T-helper 2 cell (primary cell): ENCODE measurements at regions not wholly inside any gene's neighbourhood (a gene's known extent, or its start where the extent isn't known, plus 50 kb on each side); places are given as distances from the start of the nearest gene placed in this dataset.
"Not testable (repeated sequence)": the region's sequence is repeated elsewhere in the genome, so short reads cannot be mapped to it uniquely, and the experiment has no call there.

Experiments used
- DNase-seq, 5 experiments: peaks; one replicate each; pipeline versions ENCODE4 v3.0.0 to v3.0.0-alpha.2; 2012 to 2022

DNA sequence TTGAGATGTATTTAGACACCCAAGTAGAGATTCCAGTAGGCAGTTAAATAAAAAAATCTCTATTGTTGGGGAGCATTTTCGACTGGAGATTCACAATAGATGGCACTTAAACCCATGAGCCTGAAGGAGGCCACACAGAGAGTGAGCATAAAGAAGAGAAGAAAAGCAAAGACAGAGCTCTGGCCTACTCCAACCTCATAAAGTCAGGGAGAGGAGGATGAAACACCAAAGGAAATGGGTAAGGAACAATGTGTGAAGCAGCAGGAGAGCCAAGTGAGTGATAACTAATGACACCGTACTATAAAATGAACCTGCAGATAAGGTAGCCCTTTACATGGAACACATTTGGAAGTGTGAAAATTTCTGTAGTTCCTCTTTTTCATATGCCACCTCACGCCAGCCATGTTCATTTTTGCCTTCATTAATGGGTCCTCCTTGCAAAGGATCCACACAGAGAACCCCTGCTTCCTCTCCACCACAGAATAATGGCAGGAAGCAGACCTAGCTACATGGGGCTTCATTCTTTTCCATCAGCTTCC lies 150.0 kb upstream of the SYT10 start:
- DNase-seq: no peak

DNA sequence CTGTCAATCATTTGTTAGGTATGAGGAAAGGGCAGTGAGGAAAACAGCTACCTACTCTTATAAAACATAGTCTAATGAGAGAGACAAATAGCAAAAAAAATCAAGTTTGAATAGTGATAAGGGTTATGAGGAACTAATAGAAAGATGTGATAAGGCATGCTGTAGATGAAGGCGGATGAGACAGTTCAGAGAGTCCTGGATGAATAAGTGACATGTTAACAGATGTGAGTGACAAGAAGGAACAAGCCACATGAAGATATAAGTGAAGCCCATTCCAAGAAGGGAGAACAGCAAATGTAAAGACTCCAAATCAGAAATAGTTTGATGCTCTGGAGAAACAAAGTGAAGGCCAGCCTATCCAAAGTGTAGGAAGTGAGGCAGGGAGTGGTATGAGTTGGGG lies 154.1 kb upstream of the SYT10 start:
- DNase-seq: no peak

DNA sequence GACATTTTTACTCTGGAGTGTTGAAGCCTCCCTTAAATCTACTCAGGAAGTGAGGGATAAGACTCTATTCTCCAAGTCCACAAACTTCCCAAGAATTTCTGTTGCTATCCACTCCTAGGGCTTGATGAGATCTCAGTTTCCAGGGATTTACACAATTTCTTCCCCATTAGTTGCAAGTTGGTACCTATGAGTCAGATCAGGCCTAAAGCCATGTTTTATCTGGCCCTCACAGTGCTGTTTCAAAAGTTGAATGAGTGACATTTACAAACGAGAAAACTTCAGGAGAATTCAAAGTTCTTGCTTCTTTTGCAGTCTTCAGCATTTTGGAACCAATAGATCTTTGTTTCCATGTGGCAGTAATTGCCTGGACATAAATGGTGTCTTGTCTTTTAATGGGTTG lies 156.4 kb upstream of the SYT10 start:
- DNase-seq: no peak

DNA sequence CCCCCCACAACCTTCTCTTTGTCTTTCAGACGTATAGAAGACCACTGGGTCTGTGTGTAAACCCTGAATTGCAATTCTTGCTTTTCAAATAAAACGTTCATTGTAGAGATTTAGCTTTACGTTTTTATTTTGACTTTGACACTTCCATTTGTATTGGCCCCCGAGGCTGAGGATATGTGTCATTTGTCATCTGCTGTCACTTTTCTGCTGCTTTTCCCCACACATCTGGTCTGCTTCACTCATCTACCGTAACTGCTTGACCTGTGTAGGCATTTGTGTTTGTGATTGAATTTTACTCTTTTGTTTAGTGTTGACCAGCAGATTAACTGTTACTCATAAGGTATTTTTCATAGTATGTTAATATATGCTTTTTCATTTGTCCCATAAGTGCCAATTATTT lies 157.2 kb upstream of the SYT10 start:
- no peak for DNase-seq

DNA sequence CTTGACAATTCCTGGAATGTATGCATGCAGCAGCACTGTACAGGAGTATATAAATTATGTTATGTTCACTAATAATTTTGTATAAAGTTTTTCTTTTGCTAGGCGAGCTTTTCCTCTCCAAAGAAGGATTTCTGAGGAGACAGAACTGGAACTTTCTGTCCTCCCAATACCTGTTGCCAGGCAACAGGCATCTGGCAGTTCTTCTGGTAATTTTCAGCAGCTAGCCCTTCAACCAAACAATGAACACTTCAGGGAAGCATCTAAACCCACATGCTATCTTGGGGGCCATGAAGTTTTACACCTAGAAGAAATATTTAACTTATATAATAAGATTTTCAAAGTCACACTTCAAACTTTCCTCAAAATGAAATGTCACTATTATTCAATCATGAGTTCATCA lies 162.9 kb upstream of the SYT10 start:
- no peak for DNase-seq

DNA sequence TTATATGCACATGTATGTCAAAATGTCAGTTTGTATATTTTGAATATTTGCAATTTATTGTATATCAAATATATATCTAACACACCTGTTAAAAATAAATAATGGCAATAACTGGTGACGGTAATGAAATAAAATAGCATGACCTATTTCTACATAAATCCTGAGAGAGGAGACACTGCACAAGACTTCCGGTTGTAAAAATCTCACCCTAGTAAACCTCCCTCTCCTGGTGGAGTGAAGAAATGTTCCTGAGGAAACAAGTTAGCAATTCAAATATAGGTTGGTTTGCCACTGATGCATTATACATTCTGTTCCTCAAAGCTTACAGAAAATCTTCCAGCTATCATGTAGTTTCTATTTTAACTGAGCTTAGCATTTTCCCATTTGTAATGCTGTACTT lies 166.1 kb upstream of the SYT10 start:
- DNase-seq: no peak

DNA sequence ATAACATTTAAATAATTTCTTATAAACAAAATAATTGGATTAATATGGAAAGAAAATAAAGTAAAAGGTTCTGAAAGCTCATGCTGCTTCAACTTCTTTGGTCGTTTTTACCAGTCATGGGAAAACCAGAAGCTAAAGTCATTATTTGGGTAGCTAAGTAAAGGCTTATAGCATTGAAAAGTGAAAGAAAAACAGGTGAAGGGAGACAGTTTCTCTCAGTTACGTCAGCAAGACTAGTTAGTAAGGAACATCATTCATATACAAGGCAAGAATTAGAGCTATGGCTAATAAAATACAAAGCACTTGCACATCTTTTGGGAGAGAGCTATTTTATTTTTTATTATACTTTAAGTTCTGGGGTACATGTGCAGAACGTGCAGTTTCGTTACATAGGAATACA lies 170.3 kb upstream of the SYT10 start:
- DNase-seq: no peak

DNA sequence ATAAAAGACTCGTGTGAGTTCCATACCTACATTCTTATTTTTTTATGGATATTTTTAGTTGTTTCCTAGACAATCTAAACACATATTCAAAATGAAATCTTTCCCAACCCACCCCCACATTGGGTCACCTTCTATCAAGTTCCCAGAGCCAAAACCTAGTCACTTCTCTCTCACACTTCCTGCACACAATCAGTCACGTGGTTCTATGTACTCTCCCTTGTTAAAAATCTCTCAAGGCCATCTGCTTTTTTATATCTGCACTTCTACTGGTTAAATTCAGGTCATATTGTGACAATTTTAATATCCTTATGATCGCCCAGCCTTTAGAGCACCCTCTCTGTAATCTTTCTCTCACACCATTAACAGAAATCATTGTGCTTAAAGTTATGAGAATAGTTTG lies 175.0 kb upstream of the SYT10 start:
- no peak for DNase-seq

DNA sequence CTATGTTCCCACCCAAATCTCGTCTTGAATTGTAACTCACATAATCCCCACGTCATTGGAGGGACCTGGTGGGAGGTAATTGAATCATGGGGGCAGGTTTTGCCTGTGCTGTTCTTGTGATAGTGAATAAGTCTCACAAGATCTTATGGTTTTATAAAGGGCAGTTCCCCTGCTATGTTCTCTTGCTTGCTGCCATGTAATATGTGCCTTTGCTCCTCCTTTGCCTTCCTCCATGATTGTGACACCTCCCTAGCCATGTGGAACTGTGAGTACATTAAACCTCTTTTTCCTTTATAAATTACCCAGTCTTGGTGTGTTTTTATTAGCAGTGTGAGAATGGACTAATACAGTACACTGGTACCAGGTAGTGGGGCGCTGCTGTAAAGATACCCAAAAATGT lies 177.6 kb upstream of the SYT10 start:
- DNase-seq: no peak

DNA sequence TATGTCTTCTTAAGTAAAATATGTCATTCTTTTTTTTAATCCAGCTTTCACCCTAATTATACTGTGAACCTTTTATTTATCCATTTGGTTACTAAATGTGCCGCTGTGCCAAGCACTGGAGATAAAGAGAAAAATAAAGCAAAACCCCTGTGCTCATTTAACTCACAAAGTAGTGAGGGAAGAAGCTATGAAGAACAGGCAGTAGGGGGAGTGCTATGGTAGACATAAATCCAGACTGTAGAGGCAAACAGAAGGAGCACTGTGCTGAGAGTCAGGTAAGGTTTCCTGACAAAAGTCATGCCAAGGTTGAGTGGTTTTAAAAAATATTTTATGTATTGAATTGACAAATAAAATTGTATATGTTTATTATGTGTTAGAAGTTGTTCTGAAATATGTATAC lies 188.5 kb upstream of the SYT10 start:
- DNase-seq: peak in 1 of 5 experiments; percentile 7

DNA sequence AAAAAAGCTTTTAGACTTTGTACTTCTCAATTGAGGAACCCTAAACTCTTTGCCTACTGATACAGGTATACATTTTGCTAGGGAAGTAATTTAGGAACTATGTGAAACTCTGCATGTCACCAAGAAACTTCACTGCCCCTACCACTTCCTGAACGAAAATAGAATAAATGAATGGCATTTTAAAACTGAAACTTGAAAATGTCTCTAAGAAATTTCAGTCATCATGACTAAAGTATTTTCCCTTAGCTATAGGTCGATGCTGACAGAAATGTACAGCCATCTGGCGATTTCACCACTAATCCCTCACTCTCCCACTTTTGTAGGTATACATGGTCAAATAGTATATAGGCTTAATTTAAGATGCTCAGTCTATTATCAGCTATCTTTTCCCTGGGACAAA lies 194.9 kb upstream of the SYT10 start:
- peak in 1 of 5 experiments; percentile 1 for DNase-seq

DNA sequence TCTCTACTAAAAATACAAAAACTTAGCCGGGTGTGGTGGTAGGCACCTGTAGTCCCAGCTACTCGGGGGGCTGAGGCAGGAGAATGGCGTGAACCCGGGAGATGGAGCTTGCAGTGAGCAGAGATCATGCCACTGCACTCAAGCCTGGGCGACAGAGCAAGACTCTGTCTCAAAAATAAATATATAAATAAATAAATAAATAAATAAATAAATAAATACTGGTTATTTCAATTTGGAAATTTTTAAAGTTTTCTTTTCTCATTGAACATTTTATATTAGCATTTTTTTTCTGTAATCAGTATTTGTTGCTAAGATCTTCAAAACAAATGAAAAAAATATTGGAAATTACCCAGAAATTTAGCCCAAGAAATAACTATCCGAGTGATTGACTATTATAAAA lies 197.3 kb upstream of the SYT10 start:
- DNase-seq: not testable (repeated sequence)

DNA sequence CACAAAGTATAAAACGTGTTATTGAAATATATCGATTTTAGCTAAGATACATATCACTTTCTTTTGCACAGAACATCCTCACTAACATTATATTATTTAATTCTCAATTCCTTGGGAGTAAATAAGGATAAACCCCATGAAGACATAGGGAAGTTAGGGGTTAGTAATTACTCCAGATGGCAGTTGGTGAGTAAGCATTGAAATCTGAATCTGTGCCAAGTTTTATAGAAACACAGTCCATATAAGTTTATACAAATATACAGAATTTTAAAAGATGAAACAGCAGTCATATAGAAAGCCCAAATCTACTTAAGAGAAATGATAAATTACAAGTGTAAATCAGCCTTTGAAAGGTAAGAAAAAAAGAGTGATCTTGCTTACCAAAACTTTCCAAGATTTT lies 200.4 kb upstream of the SYT10 start:
- no peak for DNase-seq

DNA sequence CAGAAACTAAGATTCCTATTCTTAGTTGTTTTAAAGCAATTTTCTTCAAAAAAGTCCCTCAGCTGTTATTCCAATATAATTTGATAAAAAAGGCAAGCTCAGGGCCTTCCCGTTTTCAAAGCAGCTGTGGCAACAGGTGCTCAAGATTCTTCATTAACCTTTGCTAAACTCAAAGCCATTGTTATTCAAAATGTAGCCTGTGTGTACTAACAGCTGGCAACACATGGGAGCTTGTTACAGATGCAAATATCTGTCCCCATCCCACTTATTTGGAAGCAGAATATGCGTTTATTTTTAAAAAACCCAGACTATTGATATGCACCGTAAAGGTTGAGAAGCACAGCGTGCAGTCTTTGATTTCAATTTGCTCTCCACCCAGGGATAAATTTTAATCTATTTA lies 210.4 kb upstream of the SYT10 start:
- DNase-seq: no peak

DNA sequence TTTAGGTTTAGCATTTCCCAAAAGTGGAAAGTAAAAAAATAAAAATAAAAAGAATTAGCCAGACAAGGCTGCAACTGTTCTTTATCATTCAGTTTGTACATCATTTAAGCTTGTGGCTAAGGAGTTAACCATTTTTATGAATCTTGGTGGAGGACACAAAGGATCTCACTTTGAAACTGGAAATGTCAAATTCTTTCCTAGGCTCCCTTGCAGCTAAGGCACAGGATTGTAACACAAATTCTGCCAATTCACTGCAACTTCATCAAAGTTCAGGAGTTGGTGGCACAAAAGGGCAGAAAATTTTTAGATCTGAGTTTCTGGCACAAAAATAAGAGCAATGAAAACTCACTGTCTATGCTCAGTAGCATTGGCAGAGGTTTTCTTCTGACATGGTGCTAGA lies 211.2 kb upstream of the SYT10 start:
- DNase-seq: no peak

DNA sequence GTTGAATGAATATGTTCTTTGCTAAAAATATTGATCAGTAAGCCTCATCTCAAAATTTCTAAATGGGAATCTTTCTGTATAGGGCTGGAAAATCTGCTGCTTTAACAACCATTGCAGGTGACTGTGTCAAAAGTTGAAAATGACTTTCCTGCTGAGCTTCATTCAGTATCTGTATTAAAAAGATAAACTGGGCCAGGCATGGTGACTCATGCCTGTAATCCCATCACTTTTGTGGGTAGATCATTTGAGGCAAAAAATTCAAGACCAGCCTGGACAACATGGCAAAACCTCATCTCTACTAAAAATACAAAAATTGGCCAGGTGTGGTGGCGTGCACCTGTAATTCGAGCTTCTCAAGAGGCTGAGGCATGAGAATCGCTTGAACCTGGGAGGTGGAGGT lies 213.7 kb upstream of the SYT10 start:
- no peak for DNase-seq

DNA sequence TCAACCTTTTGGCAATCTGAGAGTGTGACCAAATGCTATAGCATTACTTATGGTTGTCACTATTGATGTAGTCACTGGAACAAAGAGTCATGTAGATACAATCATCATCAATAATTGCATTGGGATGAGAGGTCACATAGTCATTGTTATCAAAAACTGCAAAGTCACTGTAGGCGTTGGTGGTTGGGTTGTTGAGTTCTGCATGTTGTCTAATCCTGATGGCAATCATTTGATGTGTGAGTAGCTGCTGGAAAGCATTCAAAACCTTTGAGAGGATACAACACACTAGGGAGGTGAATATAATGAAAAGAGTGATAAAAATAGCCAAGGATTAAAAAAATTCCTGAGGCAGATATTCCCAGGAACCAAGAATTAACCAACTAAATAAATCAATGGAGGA lies 214.7 kb upstream of the SYT10 start:
- DNase-seq: no peak

DNA sequence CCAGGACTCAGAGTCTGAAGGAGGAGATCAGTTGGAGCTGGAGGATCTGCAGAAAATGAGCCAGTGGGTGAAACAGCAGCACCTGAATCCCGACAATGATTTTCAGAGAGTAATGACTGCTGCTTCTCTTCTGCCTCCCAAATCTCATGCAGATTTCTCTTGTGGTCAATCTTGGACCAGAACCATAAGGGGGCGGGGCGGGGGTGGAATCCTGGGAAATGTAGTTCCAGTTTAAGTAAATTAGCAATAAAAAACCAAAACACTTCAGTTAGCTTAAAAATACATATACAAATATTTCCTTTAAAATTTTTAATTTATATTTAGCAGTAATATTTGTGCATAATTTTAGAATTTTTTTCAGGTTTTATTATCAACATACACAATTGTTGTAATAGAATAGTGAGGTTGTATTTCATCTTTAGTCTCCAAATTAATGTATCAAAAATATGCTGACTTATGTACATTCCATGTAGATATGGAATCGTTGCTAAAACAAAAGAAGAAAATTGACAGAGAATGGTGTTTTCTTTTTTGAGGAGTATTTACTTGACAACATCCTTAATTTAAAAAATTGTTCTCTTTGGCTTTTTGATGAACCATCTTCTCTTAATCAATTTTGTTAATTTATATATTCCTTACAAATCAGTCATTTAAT lies 223.5 kb upstream of the SYT10 start:
- DNase-seq: no peak

DNA sequence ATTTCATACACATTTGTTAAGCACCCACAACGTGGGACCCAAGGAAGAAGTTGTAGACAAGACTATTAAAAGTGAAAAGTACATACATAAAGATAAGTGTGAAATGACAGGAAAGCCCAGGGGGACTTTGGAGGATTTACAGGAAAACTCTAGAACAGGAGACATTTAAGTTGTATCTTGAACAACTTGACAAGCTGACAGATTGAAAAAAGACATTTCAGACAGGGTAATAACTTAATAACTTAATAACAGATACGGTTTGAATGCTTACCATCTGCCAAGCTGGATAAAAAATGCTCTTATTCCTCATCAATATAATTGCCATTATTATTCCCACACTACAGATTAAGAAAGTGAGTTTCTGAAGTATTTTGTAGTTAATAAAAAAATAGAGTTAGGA lies 229.7 kb upstream of the SYT10 start:
- DNase-seq: no peak

DNA sequence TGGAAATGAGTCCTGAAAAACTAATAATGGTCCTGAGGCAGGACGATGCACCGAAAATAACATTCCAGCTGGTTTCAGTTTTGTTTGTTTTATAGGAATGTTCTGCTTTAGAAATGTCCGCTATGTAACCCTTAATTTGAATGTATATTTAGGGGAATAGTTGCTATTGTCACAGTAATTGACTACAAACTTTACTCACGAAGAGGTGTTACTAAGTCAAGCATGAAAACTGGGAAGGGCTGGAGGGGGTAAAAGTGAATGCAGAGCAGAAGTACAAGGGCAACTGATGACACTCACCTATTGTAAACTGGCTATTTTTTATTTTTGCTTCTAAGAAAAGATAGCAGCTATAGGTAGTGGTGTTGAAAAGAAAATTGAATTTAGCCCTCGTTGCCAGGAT lies 230.7 kb upstream of the SYT10 start:
- DNase-seq: no peak

DNA sequence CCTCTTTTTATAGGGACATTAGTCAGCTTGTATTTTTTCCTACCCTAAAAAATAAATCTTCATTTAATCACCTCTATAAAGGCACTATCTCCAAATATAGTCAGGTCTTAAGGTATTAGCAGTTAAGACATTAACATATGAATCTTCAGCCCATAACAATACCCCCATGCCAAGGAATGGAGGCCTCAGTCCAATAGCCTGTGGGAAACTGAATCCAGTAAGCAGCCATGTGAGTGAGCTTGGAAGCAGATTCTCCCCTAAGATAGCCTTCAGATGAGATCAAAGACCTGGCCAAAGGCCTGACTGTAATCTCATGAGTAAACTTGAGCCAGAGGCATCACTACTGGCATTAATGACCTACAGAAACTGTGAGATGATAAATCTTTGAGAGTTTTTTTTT lies 232.1 kb upstream of the SYT10 start:
- DNase-seq: no peak

DNA sequence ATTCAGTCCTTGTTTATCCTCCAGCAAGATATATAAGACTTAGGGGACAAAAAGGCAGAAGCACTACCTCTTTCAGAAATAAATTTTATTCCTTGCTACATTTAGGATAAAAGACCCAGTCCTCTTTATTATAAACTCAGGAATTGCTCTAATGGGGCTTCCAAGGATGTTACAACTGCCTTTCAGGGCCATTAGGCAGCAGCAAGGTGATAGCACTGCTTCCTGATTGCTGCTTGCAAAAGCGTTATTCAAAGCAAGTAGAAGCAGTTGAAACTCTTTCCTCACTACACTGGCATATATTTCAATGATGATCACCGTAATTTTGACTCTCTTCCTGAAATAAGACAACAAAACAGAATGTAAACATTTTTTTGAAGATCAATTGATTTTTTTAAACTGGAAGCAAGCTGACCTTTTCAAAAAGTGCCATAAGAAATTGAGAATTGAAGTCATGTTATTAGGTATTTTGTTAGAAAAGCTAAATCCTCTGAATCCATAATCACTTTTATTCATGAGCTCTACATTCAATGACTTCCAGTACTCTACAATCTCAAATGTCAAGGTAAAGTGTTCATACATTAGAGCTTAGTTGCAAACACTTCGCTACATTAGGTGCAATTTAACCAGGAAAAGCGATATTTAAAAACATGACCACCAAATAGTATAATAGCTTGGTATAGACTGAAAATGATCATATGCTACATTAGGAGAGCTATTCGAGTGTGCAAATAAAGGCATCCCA lies 233.4 kb upstream of the SYT10 start:
- DNase-seq: no peak

DNA sequence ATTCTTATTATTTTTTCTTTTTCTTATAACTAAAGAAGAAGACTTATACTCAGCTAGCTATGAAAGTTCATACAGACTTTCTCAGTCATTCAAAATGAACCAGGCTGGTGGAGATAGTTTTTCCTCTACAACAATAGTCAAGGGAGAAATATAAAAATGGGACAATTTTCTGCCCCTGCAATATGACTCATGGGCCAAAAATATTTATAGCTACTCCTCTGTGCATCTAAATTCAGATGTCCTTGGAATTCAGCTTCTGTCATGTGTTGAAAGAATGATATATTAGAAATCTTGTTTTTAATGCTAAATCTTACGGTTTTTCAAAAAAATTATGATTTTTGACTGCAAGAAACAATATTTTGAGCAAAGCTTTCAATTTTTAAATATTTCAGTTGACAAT lies 237.2 kb upstream of the SYT10 start:
- no peak for DNase-seq

DNA sequence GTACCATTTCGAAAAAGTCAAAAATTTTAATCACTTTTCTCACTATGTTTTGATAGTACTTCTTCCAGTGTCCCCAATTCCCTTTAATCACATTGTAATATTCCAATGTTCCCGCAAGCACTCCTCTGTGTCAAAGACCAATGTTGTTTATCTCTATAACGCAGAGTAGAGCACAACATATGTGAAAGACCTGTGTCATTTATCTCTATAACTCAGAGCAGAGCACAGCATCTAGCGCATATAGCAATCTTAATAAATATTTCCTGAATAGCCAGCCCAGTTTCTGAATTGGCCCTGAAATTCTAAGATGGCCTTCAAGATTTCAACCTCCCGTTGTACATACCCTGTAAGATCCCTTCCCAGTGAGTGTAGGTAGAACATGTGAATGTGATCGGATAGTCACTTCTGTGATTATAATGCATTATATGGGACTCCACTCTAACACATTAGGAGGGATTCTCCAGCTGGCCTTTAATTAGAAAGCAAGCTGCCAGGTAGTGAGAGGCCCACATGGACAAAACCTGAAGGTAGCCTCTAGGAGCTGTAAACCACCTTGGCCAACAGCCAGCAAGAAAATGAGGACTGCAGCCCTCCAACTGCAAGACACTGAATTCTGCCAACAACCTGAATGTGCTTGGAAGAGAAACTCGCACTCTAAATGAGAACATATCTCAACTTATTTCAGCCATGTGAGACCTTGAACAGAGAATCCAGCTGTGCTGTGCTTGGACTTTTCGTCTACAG lies 238.8 kb upstream of the SYT10 start:
- no peak for DNase-seq
